ENCODE measurements at regions not wholly inside any gene's neighbourhood (a gene's known extent, or its start where the extent isn't known, plus 50 kb on each side); places are given as distances from the start of the nearest gene placed in this dataset.

DNA sequence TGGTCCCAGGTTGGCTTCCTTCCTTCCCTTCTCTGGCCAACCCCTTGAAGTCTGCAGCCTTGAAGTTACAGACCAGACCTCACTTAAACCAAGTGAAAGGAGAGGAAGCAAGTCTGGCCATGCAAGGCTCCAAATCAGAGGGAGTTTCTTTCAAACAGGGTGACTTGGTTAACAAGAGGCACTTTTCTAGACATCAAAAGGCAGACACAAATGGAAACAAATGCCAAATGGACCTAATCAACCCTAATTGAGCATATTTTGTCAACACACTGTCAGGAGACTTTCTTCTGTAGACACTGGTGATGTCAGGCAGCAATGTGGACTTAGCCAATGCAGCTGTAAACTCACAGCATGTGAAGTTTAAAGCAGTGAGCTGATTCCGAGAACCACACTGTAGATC is 282.7 kb upstream of the FZD8 start:
- TF ChIP-seq, protein P1, sequence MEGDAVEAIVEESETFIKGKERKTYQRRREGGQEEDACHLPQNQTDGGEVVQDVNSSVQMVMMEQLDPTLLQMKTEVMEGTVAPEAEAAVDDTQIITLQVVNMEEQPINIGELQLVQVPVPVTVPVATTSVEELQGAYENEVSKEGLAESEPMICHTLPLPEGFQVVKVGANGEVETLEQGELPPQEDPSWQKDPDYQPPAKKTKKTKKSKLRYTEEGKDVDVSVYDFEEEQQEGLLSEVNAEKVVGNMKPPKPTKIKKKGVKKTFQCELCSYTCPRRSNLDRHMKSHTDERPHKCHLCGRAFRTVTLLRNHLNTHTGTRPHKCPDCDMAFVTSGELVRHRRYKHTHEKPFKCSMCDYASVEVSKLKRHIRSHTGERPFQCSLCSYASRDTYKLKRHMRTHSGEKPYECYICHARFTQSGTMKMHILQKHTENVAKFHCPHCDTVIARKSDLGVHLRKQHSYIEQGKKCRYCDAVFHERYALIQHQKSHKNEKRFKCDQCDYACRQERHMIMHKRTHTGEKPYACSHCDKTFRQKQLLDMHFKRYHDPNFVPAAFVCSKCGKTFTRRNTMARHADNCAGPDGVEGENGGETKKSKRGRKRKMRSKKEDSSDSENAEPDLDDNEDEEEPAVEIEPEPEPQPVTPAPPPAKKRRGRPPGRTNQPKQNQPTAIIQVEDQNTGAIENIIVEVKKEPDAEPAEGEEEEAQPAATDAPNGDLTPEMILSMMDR (IDR thresholded peaks at IDR 0.05; ENCODE audit: unreplicated experiment), result no peak
- Mint-ChIP-seq H3K9me3 (ENCODE audit: unreplicated experiment) (no peaks in the 10 kb centered on the region), H3K36me3 (ENCODE audit: low read depth, unreplicated experiment) (no peaks in the 10 kb centered on the region), H3K4me1 (ENCODE audit: unreplicated experiment) (peaks cover 31% of the 10 kb centered on the region), H3K4me3 (ENCODE audit: unreplicated experiment) (no peak overlapping the region), H3K27me3 (ENCODE audit: unreplicated experiment) (peaks cover 1% of the 10 kb centered on the region), H3K27ac (ENCODE audit: unreplicated experiment) (peak overlapping the region; percentile 37)
- DNase-seq (ENCODE audit: low spot score), result no peak

DNA sequence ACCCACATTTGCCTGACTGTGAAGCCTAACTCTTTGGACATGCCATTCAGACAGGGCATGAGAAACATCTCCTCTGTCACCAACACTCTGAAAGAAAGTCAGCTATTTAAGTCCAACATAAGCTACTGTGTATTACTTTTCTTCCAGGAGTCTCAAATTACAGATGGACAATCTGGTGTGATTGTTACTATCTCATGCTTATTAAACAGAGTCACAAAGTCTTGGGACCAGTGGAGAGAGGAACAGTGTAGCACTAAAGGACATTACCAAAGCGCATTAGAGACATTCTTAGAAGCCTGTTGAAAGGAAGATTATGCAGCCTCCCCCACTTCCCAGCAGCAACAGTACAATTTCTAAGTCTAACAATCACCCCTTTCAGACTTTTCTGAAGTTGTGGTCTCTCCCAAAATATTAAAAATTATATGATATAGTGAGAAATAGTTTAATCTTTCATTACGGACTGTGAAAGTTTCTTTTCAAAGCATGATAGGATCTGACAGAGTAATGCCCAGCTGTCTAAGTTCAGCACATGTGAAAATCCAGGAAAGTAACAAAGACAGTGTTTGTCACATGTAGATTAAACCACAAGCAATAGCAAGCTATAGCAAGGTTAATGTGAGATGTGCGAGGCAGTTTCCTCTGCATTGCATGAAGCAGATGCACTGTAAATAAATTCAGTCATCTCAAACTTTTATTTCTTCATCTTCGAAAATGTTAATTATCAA is 280.9 kb upstream of the FZD8 start:
- DNase-seq (ENCODE audit: low spot score), result no peak
- Mint-ChIP-seq H3K9me3 (ENCODE audit: unreplicated experiment) (no peaks in the 10 kb centered on the region), H3K27ac (ENCODE audit: unreplicated experiment) (no peak overlapping the region), H3K27me3 (ENCODE audit: unreplicated experiment) (no peaks in the 10 kb centered on the region), H3K36me3 (ENCODE audit: low read depth, unreplicated experiment) (no peaks in the 10 kb centered on the region), H3K4me3 (ENCODE audit: unreplicated experiment) (no peak overlapping the region), H3K4me1 (ENCODE audit: unreplicated experiment) (peaks cover 33% of the 10 kb centered on the region)
- TF ChIP-seq, protein P1 (IDR thresholded peaks at IDR 0.05; ENCODE audit: unreplicated experiment), result no peak

DNA sequence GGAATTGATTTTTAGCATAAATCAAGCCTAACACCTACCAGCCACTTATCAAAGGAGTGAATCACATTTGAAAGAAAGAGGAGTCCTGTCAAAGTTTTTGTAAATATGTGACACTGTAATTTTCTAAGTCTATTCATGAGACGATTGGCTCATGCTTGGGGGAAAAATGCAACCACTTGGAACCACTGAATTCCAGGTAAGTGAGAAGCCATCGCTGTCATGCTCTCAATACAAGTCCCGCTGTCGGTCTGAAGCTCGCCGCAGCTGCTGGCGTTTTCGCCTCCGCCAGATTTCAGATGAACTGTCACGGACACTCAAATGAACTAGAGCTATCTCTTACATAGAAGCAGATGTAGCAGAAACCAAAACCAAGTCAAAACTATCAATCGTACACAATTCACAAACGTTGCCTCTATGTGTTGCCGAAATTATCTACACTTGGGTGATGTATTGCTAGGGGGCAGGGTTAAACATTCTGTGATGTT is 279.8 kb upstream of the FZD8 start:
- no peaks in the 10 kb centered on the region for H3K9me3 Mint-ChIP-seq (ENCODE audit: unreplicated experiment)
- no peaks in the 10 kb centered on the region for H3K36me3 Mint-ChIP-seq (ENCODE audit: low read depth, unreplicated experiment)
- peaks cover 32% of the 10 kb centered on the region for H3K4me1 Mint-ChIP-seq (ENCODE audit: unreplicated experiment)
- TF ChIP-seq, protein P1 (IDR thresholded peaks at IDR 0.05; ENCODE audit: unreplicated experiment), result no peak
- no peak overlapping the region for H3K4me3 Mint-ChIP-seq (ENCODE audit: unreplicated experiment)
- H3K27me3 Mint-ChIP-seq (ENCODE audit: unreplicated experiment), result no peaks in the 10 kb centered on the region
- no peak for DNase-seq (ENCODE audit: low spot score)
- H3K27ac Mint-ChIP-seq (ENCODE audit: unreplicated experiment), result no peak overlapping the region

DNA sequence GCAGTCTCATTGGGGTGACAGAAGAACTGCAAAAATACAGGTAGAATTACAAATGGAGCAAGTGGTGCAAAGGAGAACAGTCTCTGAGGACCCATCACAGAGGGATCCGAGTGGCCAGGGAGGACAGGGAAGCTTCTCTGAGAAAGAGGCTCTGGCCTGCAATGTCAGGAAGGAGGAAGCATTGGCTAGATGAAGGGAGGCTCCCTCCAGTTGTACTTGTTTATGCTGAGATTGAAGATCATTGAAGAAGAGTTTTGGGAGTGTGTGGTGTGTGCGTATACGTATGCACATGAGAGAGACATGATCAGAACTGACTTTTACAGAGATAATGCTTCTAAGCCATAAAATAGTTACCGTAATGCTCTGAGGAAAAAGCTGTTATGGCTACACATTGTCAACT is 274.7 kb upstream of the FZD8 start:
- peaks cover 3% of the 10 kb centered on the region for H3K27me3 Mint-ChIP-seq (ENCODE audit: unreplicated experiment)
- TF ChIP-seq, protein P1 (IDR thresholded peaks at IDR 0.05; ENCODE audit: unreplicated experiment), result no peak
- no peak overlapping the region for H3K27ac Mint-ChIP-seq (ENCODE audit: unreplicated experiment)

DNA sequence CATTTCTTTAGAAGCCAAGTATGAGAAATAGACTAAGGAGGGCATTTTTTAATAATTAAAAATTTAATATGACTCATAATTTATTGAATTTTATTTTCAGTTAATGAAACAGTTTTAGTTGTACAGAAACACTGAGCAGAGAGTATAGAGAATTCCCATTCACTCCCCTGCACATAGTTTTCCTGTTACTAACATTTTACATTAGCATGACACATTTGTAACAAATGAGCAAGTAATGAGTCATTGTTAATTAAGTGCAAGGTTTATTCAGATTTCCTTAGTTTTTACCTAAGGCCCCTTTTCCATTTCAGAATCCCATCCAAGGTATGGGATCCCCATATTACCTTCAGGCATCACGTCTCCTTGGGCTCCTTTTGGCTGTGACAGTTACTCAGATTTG is 271.5 kb upstream of the FZD8 start:
- TF ChIP-seq, protein P1 (IDR thresholded peaks at IDR 0.05; ENCODE audit: unreplicated experiment), result no peak
- Mint-ChIP-seq H3K36me3 (ENCODE audit: low read depth, unreplicated experiment) (no peaks in the 10 kb centered on the region), H3K4me1 (ENCODE audit: unreplicated experiment) (peaks cover 24% of the 10 kb centered on the region), H3K27me3 (ENCODE audit: unreplicated experiment) (peaks cover 4% of the 10 kb centered on the region), H3K27ac (ENCODE audit: unreplicated experiment) (no peak overlapping the region), H3K4me3 (ENCODE audit: unreplicated experiment) (no peak overlapping the region), H3K9me3 (ENCODE audit: unreplicated experiment) (no peaks in the 10 kb centered on the region)
- DNase-seq (ENCODE audit: low spot score), result no peak

More for the DNA sequence above, 274.7 kb upstream of the FZD8 start:
- Mint-ChIP-seq H3K4me3 (ENCODE audit: unreplicated experiment) (no peak overlapping the region), H3K36me3 (ENCODE audit: low read depth, unreplicated experiment) (no peaks in the 10 kb centered on the region), H3K9me3 (ENCODE audit: unreplicated experiment) (no peaks in the 10 kb centered on the region), H3K4me1 (ENCODE audit: unreplicated experiment) (peaks cover 17% of the 10 kb centered on the region)
- no peak for DNase-seq (ENCODE audit: low spot score)

All from endothelial cell (in vitro differentiated cells).